ENCODE measurements at regions not wholly inside any gene's neighbourhood (a gene's known extent, or its start where the extent isn't known, plus 50 kb on each side); places are given as distances from the start of the nearest gene placed in this dataset.
"Not testable (repeated sequence)": the region's sequence is repeated elsewhere in the genome, so short reads cannot be mapped to it uniquely, and the experiment has no call there.

GRCh38 chr12:41656454-41656853, 468.3 kb downstream of the PDZRN4 start:
- Histone ChIP-seq H3K9me3 (replicated peaks; ENCODE audit: low read length) (no peaks in the 10 kb centered on the region), H3K4me2 (ENCODE audit: low read length) (no peak overlapping the region)

DNA sequence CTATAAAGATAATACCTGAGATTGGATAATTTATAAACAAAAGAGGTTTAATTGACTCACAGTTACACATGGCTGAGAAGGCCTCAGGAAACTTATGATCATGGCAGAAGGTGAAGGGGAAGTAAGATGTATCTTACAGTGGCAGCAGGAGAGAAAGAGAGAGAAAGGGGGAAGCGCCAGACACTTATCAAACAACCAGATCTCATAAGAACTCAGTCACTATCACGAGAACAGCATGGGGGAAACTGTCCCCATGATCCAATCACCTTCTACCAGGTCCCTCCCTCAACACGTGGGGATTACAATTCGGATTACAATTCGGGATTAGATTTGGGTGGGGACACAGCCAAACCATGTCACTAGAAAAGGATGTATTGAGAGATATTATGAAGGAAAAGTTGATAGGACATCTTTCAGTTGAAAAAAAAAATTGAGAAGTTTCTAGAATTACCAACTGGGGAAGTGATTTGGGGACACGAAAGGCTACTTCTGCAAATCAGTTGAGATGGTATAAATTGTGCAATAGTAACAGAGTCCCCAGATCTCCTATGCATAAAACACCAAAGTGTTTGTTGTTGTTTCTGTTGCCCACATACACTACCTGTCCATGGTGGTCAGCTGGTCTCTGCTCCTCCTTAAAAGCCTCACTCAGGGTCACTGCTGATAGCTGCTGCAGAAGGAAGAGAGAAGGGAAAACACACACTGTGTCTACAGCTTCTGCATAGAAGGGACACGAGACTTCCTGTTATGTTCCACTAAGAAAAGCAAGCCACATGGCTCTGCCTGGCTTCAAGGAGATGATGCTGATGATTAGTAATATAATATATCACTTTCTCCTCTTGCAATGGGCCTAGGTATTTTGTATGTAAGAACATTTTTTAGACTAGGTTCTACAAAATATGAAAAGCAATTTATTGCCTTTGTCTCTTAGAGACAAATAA, 465.5 kb downstream of the PDZRN4 start:
- H3K4me2 ChIP-seq (ENCODE audit: low read length): no peak overlapping the region
- H3K36me3 ChIP-seq (ENCODE audit: insufficient read depth, low read length): no peaks in the 10 kb centered on the region
- no peak overlapping the region for H3K4me3 ChIP-seq (ENCODE audit: low read length)
- no peaks in the 10 kb centered on the region for H3K4me1 ChIP-seq (ENCODE audit: control insufficient read depth, insufficient read depth, low read length)
- H3K9ac ChIP-seq (ENCODE audit: low read depth, low read length): no peak overlapping the region
- no peaks in the 10 kb centered on the region for H3K27me3 ChIP-seq (ENCODE audit: control insufficient read depth, insufficient read depth, low read length)
- H3K9me3 ChIP-seq (replicated peaks; ENCODE audit: low read length): no peaks in the 10 kb centered on the region

More at GRCh38 chr12:41656454-41656853, 468.3 kb downstream of the PDZRN4 start:
- Histone ChIP-seq H3K36me3 (ENCODE audit: insufficient read depth, low read length) (no peaks in the 10 kb centered on the region), H3K4me3 (ENCODE audit: low read length) (no peak overlapping the region), H3K27me3 (ENCODE audit: control insufficient read depth, insufficient read depth, low read length) (no peaks in the 10 kb centered on the region), H3K4me1 (ENCODE audit: control insufficient read depth, insufficient read depth, low read length) (no peaks in the 10 kb centered on the region), H3K9ac (ENCODE audit: low read depth, low read length) (no peak overlapping the region)

DNA sequence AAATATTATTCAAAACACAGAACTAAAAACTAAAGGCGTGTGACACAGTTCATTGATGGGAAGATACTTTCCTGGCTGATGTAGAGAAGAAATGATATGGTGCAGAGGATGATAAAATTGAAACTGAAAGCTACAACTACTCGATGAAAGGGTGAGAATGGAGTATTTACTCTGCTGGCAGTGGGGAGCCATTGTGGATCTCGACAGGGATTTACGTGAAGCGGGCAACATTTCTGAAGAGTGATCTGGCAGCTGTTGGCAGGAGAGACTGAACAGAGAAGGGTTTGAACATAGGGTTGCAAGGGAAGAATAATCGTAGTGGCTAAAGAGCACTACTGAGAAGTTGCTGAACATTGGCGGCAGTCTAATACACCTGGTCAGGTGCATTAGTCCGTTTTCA, 464.9 kb downstream of the PDZRN4 start:
- Histone ChIP-seq H3K36me3 (ENCODE audit: insufficient read depth, low read length) (no peaks in the 10 kb centered on the region), H3K9me3 (replicated peaks; ENCODE audit: low read length) (no peaks in the 10 kb centered on the region), H3K4me1 (ENCODE audit: control insufficient read depth, insufficient read depth, low read length) (no peaks in the 10 kb centered on the region), H3K4me2 (ENCODE audit: low read length) (no peak overlapping the region), H3K27me3 (ENCODE audit: control insufficient read depth, insufficient read depth, low read length) (no peaks in the 10 kb centered on the region), H3K4me3 (ENCODE audit: low read length) (no peak overlapping the region), H3K9ac (ENCODE audit: low read depth, low read length) (no peak overlapping the region)

GRCh38 chr12:41645624-41646023, 457.5 kb downstream of the PDZRN4 start:
- Histone ChIP-seq H3K27me3 (ENCODE audit: control insufficient read depth, insufficient read depth, low read length) (no peaks in the 10 kb centered on the region), H3K9ac (ENCODE audit: low read depth, low read length) (no peak overlapping the region), H3K36me3 (ENCODE audit: insufficient read depth, low read length) (no peaks in the 10 kb centered on the region), H3K9me3 (replicated peaks; ENCODE audit: low read length) (no peaks in the 10 kb centered on the region), H3K4me1 (ENCODE audit: control insufficient read depth, insufficient read depth, low read length) (no peaks in the 10 kb centered on the region), H3K4me2 (ENCODE audit: low read length) (no peak overlapping the region), H3K4me3 (ENCODE audit: low read length) (no peak overlapping the region)

DNA sequence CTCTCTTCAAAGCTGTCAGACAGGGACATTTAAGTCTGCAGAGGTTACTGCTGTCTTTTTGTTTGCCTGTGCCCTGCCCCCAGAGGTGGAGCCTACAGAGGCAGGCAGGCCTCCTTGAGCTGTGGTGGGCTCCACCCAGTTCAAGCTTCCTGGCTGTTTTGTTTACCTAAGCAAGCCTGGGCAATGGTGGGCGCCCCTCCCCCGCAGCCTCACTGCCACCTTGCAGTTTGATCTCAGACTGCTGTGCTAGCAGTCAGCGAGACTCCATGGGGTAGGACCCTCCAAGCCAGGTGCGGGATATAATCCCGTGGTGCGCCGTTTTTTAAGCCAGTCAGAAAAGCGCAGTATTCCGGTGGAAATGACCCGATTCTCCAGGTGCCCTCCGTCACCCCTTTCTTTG, 454.7 kb downstream of the PDZRN4 start:
- H3K4me3 ChIP-seq (ENCODE audit: low read length); H3K4me1 ChIP-seq (ENCODE audit: control insufficient read depth, insufficient read depth, low read length); H3K9me3 ChIP-seq (replicated peaks; ENCODE audit: low read length); H3K36me3 ChIP-seq (ENCODE audit: insufficient read depth, low read length); H3K27me3 ChIP-seq (ENCODE audit: control insufficient read depth, insufficient read depth, low read length); H3K4me2 ChIP-seq (ENCODE audit: low read length); H3K9ac ChIP-seq (ENCODE audit: low read depth, low read length): not testable (repeated sequence)

DNA sequence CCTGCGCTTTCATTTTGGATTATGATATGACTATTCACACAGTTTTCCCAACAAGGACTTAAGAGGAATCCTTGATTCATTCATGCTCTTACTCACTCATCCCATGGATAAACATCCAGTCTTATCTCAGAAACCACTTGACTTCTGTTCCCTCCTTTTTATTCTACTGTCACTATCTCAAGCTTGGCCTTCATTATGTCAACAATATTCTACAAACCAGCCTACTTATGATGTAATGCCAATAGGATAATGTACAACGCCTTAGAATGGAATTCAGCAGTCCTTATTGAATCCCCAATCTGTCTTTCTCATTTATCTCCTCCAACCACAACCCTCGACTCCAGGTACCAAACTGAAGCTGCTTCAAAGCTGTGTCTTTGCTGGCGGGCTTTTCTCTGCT, 448.5 kb downstream of the PDZRN4 start:
- Histone ChIP-seq H3K4me2 (ENCODE audit: low read length) (no peak overlapping the region), H3K9ac (ENCODE audit: low read depth, low read length) (no peak overlapping the region), H3K4me1 (ENCODE audit: control insufficient read depth, insufficient read depth, low read length) (no peaks in the 10 kb centered on the region), H3K27me3 (ENCODE audit: control insufficient read depth, insufficient read depth, low read length) (no peaks in the 10 kb centered on the region), H3K36me3 (ENCODE audit: insufficient read depth, low read length) (no peaks in the 10 kb centered on the region), H3K4me3 (ENCODE audit: low read length) (no peak overlapping the region), H3K9me3 (replicated peaks; ENCODE audit: low read length) (no peaks in the 10 kb centered on the region)

- Histone ChIP-seq H3K27me3 (ENCODE audit: control insufficient read depth, insufficient read depth, low read length) (no peaks in the 10 kb centered on the region), H3K4me2 (ENCODE audit: low read length) (no peak overlapping the region), H3K36me3 (ENCODE audit: insufficient read depth, low read length) (no peaks in the 10 kb centered on the region), H3K9me3 (replicated peaks; ENCODE audit: low read length) (no peaks in the 10 kb centered on the region), H3K4me1 (ENCODE audit: control insufficient read depth, insufficient read depth, low read length) (no peaks in the 10 kb centered on the region), H3K4me3 (ENCODE audit: low read length) (no peak overlapping the region), H3K9ac (ENCODE audit: low read depth, low read length) (no peak overlapping the region)
Measured at GRCh38 chr12:41635626-41636364, 447.7 kb downstream of the PDZRN4 start.

GRCh38 chr12:41634091-41634490, 446.0 kb downstream of the PDZRN4 start:
- Histone ChIP-seq H3K9ac (ENCODE audit: low read depth, low read length) (no peak overlapping the region), H3K27me3 (ENCODE audit: control insufficient read depth, insufficient read depth, low read length) (no peaks in the 10 kb centered on the region)

DNA sequence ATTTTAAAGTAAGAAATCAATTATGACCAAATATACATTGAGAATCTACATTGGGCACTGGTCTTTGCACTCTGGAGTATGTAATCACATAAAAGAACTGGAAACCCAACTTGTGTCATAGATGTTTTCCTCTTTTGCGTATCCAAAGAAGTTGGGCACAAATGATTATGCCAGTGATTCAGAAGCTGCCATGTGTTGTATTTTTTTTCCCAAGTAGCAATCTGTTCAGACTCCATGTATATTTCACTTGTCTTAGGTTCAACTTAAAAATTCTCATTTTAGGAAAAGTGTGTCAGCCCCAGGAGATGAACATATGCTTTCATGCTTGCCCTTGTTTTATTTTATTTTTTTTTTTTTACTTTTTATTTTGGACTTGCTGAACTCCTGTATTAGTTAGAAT, 441.5 kb downstream of the PDZRN4 start:
- H3K9me3 ChIP-seq (replicated peaks; ENCODE audit: low read length): no peaks in the 10 kb centered on the region
- H3K4me3 ChIP-seq (ENCODE audit: low read length): no peak overlapping the region
- H3K4me2 ChIP-seq (ENCODE audit: low read length): no peak overlapping the region
- no peaks in the 10 kb centered on the region for H3K27me3 ChIP-seq (ENCODE audit: control insufficient read depth, insufficient read depth, low read length)
- no peaks in the 10 kb centered on the region for H3K4me1 ChIP-seq (ENCODE audit: control insufficient read depth, insufficient read depth, low read length)
- no peak overlapping the region for H3K9ac ChIP-seq (ENCODE audit: low read depth, low read length)
- no peaks in the 10 kb centered on the region for H3K36me3 ChIP-seq (ENCODE audit: insufficient read depth, low read length)

More at GRCh38 chr12:41634091-41634490, 446.0 kb downstream of the PDZRN4 start:
- Histone ChIP-seq H3K4me2 (ENCODE audit: low read length) (no peak overlapping the region), H3K36me3 (ENCODE audit: insufficient read depth, low read length) (no peaks in the 10 kb centered on the region), H3K9me3 (replicated peaks; ENCODE audit: low read length) (no peaks in the 10 kb centered on the region), H3K4me3 (ENCODE audit: low read length) (no peak overlapping the region), H3K4me1 (ENCODE audit: control insufficient read depth, insufficient read depth, low read length) (no peaks in the 10 kb centered on the region)

- no peaks in the 10 kb centered on the region for H3K36me3 ChIP-seq (ENCODE audit: insufficient read depth, low read length)
- no peak overlapping the region for H3K4me3 ChIP-seq (ENCODE audit: low read length)
- H3K4me1 ChIP-seq (ENCODE audit: control insufficient read depth, insufficient read depth, low read length): no peaks in the 10 kb centered on the region
- no peak overlapping the region for H3K9ac ChIP-seq (ENCODE audit: low read depth, low read length)
- H3K9me3 ChIP-seq (replicated peaks; ENCODE audit: low read length): no peaks in the 10 kb centered on the region
- no peaks in the 10 kb centered on the region for H3K27me3 ChIP-seq (ENCODE audit: control insufficient read depth, insufficient read depth, low read length)
- H3K4me2 ChIP-seq (ENCODE audit: low read length): no peak overlapping the region
Measured at GRCh38 chr12:41627476-41627875, 439.4 kb downstream of the PDZRN4 start.

GRCh38 chr12:41624571-41624970, 436.5 kb downstream of the PDZRN4 start:
- no peaks in the 10 kb centered on the region for H3K9me3 ChIP-seq (replicated peaks; ENCODE audit: low read length)
- H3K4me1 ChIP-seq (ENCODE audit: control insufficient read depth, insufficient read depth, low read length): no peaks in the 10 kb centered on the region
- H3K4me3 ChIP-seq (ENCODE audit: low read length): no peak overlapping the region
- H3K27me3 ChIP-seq (ENCODE audit: control insufficient read depth, insufficient read depth, low read length): no peaks in the 10 kb centered on the region
- no peak overlapping the region for H3K4me2 ChIP-seq (ENCODE audit: low read length)
- no peaks in the 10 kb centered on the region for H3K36me3 ChIP-seq (ENCODE audit: insufficient read depth, low read length)
- H3K9ac ChIP-seq (ENCODE audit: low read depth, low read length): no peak overlapping the region

All from skeletal muscle satellite cell (primary cell).